ENCODE measurements at regions not wholly inside any gene's neighbourhood (a gene's known extent, or its start where the extent isn't known, plus 50 kb on each side); places are given as distances from the start of the nearest gene placed in this dataset.

GRCh38 chr1:201589186-201589585, 50.3 kb downstream of the NAV1 start:
- H3K27me3 ChIP-seq (ENCODE audit: control insufficient read depth, insufficient read depth, low read length): no peaks in the 10 kb centered on the region
- H3K27ac ChIP-seq (ENCODE audit: low read depth, low read length): no peak overlapping the region
- H3K9ac ChIP-seq (ENCODE audit: low read length): no peak overlapping the region
- peaks cover 19% of the 10 kb centered on the region for H3K4me1 ChIP-seq (ENCODE audit: control insufficient read depth, insufficient read depth, low read length)
- H3K36me3 ChIP-seq (ENCODE audit: control insufficient read depth, insufficient read depth, low read length): no peaks in the 10 kb centered on the region
- H3K4me3 ChIP-seq (ENCODE audit: low read length): no peak overlapping the region

GRCh38 chr1:201590474-201590873, 51.5 kb downstream of the NAV1 start:
- H3K27ac ChIP-seq (ENCODE audit: low read depth, low read length): no peak overlapping the region
- no peak overlapping the region for H3K4me3 ChIP-seq (ENCODE audit: low read length)
- no peaks in the 10 kb centered on the region for H3K36me3 ChIP-seq (ENCODE audit: control insufficient read depth, insufficient read depth, low read length)
- peaks cover 17% of the 10 kb centered on the region for H3K4me1 ChIP-seq (ENCODE audit: control insufficient read depth, insufficient read depth, low read length)
- no peak overlapping the region for H3K9ac ChIP-seq (ENCODE audit: low read length)
- H3K27me3 ChIP-seq (ENCODE audit: control insufficient read depth, insufficient read depth, low read length): no peaks in the 10 kb centered on the region

GRCh38 chr1:201591348-201591747, 52.4 kb downstream of the NAV1 start:
- Histone ChIP-seq H3K27me3 (ENCODE audit: control insufficient read depth, insufficient read depth, low read length) (no peaks in the 10 kb centered on the region), H3K4me3 (ENCODE audit: low read length) (no peak overlapping the region), H3K36me3 (ENCODE audit: control insufficient read depth, insufficient read depth, low read length) (no peaks in the 10 kb centered on the region), H3K9ac (ENCODE audit: low read length) (no peak overlapping the region), H3K27ac (ENCODE audit: low read depth, low read length) (no peak overlapping the region), H3K4me1 (ENCODE audit: control insufficient read depth, insufficient read depth, low read length) (peaks cover 15% of the 10 kb centered on the region)

GRCh38 chr1:201591981-201592380, 53.1 kb downstream of the NAV1 start:
- no peak overlapping the region for H3K9ac ChIP-seq (ENCODE audit: low read length)
- H3K4me3 ChIP-seq (ENCODE audit: low read length): no peak overlapping the region
- peaks cover 15% of the 10 kb centered on the region for H3K4me1 ChIP-seq (ENCODE audit: control insufficient read depth, insufficient read depth, low read length)
- H3K27me3 ChIP-seq (ENCODE audit: control insufficient read depth, insufficient read depth, low read length): no peaks in the 10 kb centered on the region
- no peak overlapping the region for H3K27ac ChIP-seq (ENCODE audit: low read depth, low read length)
- no peaks in the 10 kb centered on the region for H3K36me3 ChIP-seq (ENCODE audit: control insufficient read depth, insufficient read depth, low read length)

- H3K27me3 ChIP-seq (ENCODE audit: control insufficient read depth, insufficient read depth, low read length): no peaks in the 10 kb centered on the region
- H3K4me1 ChIP-seq (ENCODE audit: control insufficient read depth, insufficient read depth, low read length): peaks cover 15% of the 10 kb centered on the region
- no peaks in the 10 kb centered on the region for H3K36me3 ChIP-seq (ENCODE audit: control insufficient read depth, insufficient read depth, low read length)
- no peak overlapping the region for H3K27ac ChIP-seq (ENCODE audit: low read depth, low read length)
- H3K4me3 ChIP-seq (ENCODE audit: low read length): no peak overlapping the region
- no peak overlapping the region for H3K9ac ChIP-seq (ENCODE audit: low read length)
Observed at GRCh38 chr1:201593200-201593921, 54.4 kb downstream of the NAV1 start.

- H3K27me3 ChIP-seq (ENCODE audit: control insufficient read depth, insufficient read depth, low read length): no peaks in the 10 kb centered on the region
- no peaks in the 10 kb centered on the region for H3K36me3 ChIP-seq (ENCODE audit: control insufficient read depth, insufficient read depth, low read length)
- no peak overlapping the region for H3K4me3 ChIP-seq (ENCODE audit: low read length)
- no peak overlapping the region for H3K9ac ChIP-seq (ENCODE audit: low read length)
- peaks cover 17% of the 10 kb centered on the region for H3K4me1 ChIP-seq (ENCODE audit: control insufficient read depth, insufficient read depth, low read length)
- no peak overlapping the region for H3K27ac ChIP-seq (ENCODE audit: low read depth, low read length)
Observed at GRCh38 chr1:201594575-201595245, 55.8 kb downstream of the NAV1 start.

- Histone ChIP-seq H3K9ac (ENCODE audit: low read length) (no peak overlapping the region), H3K27ac (ENCODE audit: low read depth, low read length) (no peak overlapping the region), H3K27me3 (ENCODE audit: control insufficient read depth, insufficient read depth, low read length) (no peaks in the 10 kb centered on the region), H3K4me3 (ENCODE audit: low read length) (no peak overlapping the region), H3K4me1 (ENCODE audit: control insufficient read depth, insufficient read depth, low read length) (peaks cover 17% of the 10 kb centered on the region), H3K36me3 (ENCODE audit: control insufficient read depth, insufficient read depth, low read length) (no peaks in the 10 kb centered on the region)
Observed at GRCh38 chr1:201595381-201595780, 56.5 kb downstream of the NAV1 start.

- H3K27me3 ChIP-seq (ENCODE audit: control insufficient read depth, insufficient read depth, low read length): no peaks in the 10 kb centered on the region
- peaks cover 17% of the 10 kb centered on the region for H3K4me1 ChIP-seq (ENCODE audit: control insufficient read depth, insufficient read depth, low read length)
- H3K4me3 ChIP-seq (ENCODE audit: low read length): no peak overlapping the region
- no peak overlapping the region for H3K27ac ChIP-seq (ENCODE audit: low read depth, low read length)
- H3K36me3 ChIP-seq (ENCODE audit: control insufficient read depth, insufficient read depth, low read length): no peaks in the 10 kb centered on the region
- no peak overlapping the region for H3K9ac ChIP-seq (ENCODE audit: low read length)
Observed at GRCh38 chr1:201596101-201596868, 57.4 kb downstream of the NAV1 start.

- no peak overlapping the region for H3K27ac ChIP-seq (ENCODE audit: low read depth, low read length)
- no peaks in the 10 kb centered on the region for H3K36me3 ChIP-seq (ENCODE audit: control insufficient read depth, insufficient read depth, low read length)
- H3K27me3 ChIP-seq (ENCODE audit: control insufficient read depth, insufficient read depth, low read length): no peaks in the 10 kb centered on the region
- no peak overlapping the region for H3K9ac ChIP-seq (ENCODE audit: low read length)
- no peak overlapping the region for H3K4me3 ChIP-seq (ENCODE audit: low read length)
- peaks cover 14% of the 10 kb centered on the region for H3K4me1 ChIP-seq (ENCODE audit: control insufficient read depth, insufficient read depth, low read length)
Observed at GRCh38 chr1:201597551-201598230, 58.8 kb downstream of the NAV1 start.

- Histone ChIP-seq H3K27me3 (ENCODE audit: control insufficient read depth, insufficient read depth, low read length) (no peaks in the 10 kb centered on the region), H3K9ac (ENCODE audit: low read length) (no peak overlapping the region), H3K4me3 (ENCODE audit: low read length) (no peak overlapping the region), H3K36me3 (ENCODE audit: control insufficient read depth, insufficient read depth, low read length) (no peaks in the 10 kb centered on the region), H3K27ac (ENCODE audit: low read depth, low read length) (no peak overlapping the region), H3K4me1 (ENCODE audit: control insufficient read depth, insufficient read depth, low read length) (peaks cover 10% of the 10 kb centered on the region)
Observed at GRCh38 chr1:201598396-201598795, 59.5 kb downstream of the NAV1 start.

GRCh38 chr1:201598973-201599372, 60.0 kb downstream of the NAV1 start:
- Histone ChIP-seq H3K36me3 (ENCODE audit: control insufficient read depth, insufficient read depth, low read length) (no peaks in the 10 kb centered on the region), H3K4me1 (ENCODE audit: control insufficient read depth, insufficient read depth, low read length) (peaks cover 7% of the 10 kb centered on the region), H3K27me3 (ENCODE audit: control insufficient read depth, insufficient read depth, low read length) (no peaks in the 10 kb centered on the region), H3K9ac (ENCODE audit: low read length) (no peak overlapping the region), H3K27ac (ENCODE audit: low read depth, low read length) (no peak overlapping the region), H3K4me3 (ENCODE audit: low read length) (no peak overlapping the region)

- Histone ChIP-seq H3K36me3 (ENCODE audit: control insufficient read depth, insufficient read depth, low read length) (no peaks in the 10 kb centered on the region), H3K4me1 (ENCODE audit: control insufficient read depth, insufficient read depth, low read length) (peaks cover 4% of the 10 kb centered on the region), H3K9ac (ENCODE audit: low read length) (no peak overlapping the region), H3K27ac (ENCODE audit: low read depth, low read length) (no peak overlapping the region), H3K4me3 (ENCODE audit: low read length) (no peak overlapping the region), H3K27me3 (ENCODE audit: control insufficient read depth, insufficient read depth, low read length) (no peaks in the 10 kb centered on the region)
Observed at GRCh38 chr1:201599548-201599947, 60.6 kb downstream of the NAV1 start.
